SH-SY5Y (cell line): ENCODE measurements at regions not wholly inside any gene's neighbourhood (a gene's known extent, or its start where the extent isn't known, plus 50 kb on each side); places are given as distances from the start of the nearest gene placed in this dataset.

Experiments
- GATA2 ChIP-seq: IDR thresholded peaks from 2 replicates; pipeline ENCODE4 v1.6.1; 2011; ENCODE audit warnings: mild to moderate bottlenecking, low read depth, low read length
- GATA3 ChIP-seq: IDR thresholded peaks from 2 replicates; pipeline ENCODE4 v1.6.1; 2011; ENCODE audit warnings: low read depth, mild to moderate bottlenecking, low read length, moderate library complexity

- TF ChIP-seq GATA2: no peak
Observed at GRCh38 chr6:28807682-28808280, 116.0 kb downstream of the TRIM27 start.

- TF ChIP-seq GATA3: no peak
- no peak for TF ChIP-seq GATA2
Observed at GRCh38 chr6:28808383-28808782, 115.4 kb downstream of the TRIM27 start.

- TF ChIP-seq GATA2 (no peak), GATA3 (no peak)
Observed at GRCh38 chr6:28809947-28810658, 113.7 kb downstream of the TRIM27 start.

GRCh38 chr6:28810659-28811053, 113.1 kb downstream of the TRIM27 start:
- TF ChIP-seq GATA3 (no peak), GATA2 (no peak)

GRCh38 chr6:28811873-28812272, 111.9 kb downstream of the TRIM27 start:
- TF ChIP-seq GATA3 (no peak), GATA2 (no peak)

GRCh38 chr6:28812778-28813569, 110.8 kb downstream of the TRIM27 start:
- no peak for TF ChIP-seq GATA3
- no peak for TF ChIP-seq GATA2

GRCh38 chr6:28814032-28814976, 109.5 kb downstream of the TRIM27 start:
- TF ChIP-seq GATA3: no peak
- no peak for TF ChIP-seq GATA2

- TF ChIP-seq GATA2 (no peak), GATA3 (no peak)
Observed at GRCh38 chr6:28816339-28816908, 107.4 kb downstream of the TRIM27 start.

GRCh38 chr6:28816909-28817807, 106.6 kb downstream of the TRIM27 start:
- TF ChIP-seq GATA3: no peak
- TF ChIP-seq GATA2: no peak

- TF ChIP-seq GATA2 (no peak), GATA3 (no peak)
Observed at GRCh38 chr6:28817808-28818145, 106.0 kb downstream of the TRIM27 start.

GRCh38 chr6:28824793-28825731, 98.7 kb downstream of the TRIM27 start:
- TF ChIP-seq GATA3 (no peak), GATA2 (no peak)

GRCh38 chr6:28825732-28826293, 98.0 kb downstream of the TRIM27 start:
- TF ChIP-seq GATA3 (no peak), GATA2 (no peak)
